ENCODE measurements at regions not wholly inside any gene's neighbourhood (a gene's known extent, or its start where the extent isn't known, plus 50 kb on each side); places are given as distances from the start of the nearest gene placed in this dataset.
"Not testable (repeated sequence)": the region's sequence is repeated elsewhere in the genome, so short reads cannot be mapped to it uniquely, and the experiment has no call there.

GRCh38 chr1:30101487-30102227, 621.7 kb downstream of the MATN1 start:
- H3K4me1 Mint-ChIP-seq: no peaks in the 10 kb centered on the region
- no peaks in the 10 kb centered on the region for H3K9me3 Mint-ChIP-seq
- H3K4me3 Mint-ChIP-seq: no peak overlapping the region

GRCh38 chr1:30101016-30101415, 622.4 kb downstream of the MATN1 start:
- no peaks in the 10 kb centered on the region for H3K4me1 Mint-ChIP-seq
- H3K4me3 Mint-ChIP-seq: no peak overlapping the region
- no peaks in the 10 kb centered on the region for H3K9me3 Mint-ChIP-seq
- H3K27me3 Mint-ChIP-seq: peaks cover 4% of the 10 kb centered on the region
- no peak overlapping the region for H3K27ac Mint-ChIP-seq
- no peaks in the 10 kb centered on the region for H3K36me3 Mint-ChIP-seq

More at GRCh38 chr1:30101487-30102227, 621.7 kb downstream of the MATN1 start:
- no peak overlapping the region for H3K27ac Mint-ChIP-seq
- H3K27me3 Mint-ChIP-seq: peaks cover 4% of the 10 kb centered on the region
- H3K36me3 Mint-ChIP-seq: no peaks in the 10 kb centered on the region

GRCh38 chr1:30100524-30100862, 622.9 kb downstream of the MATN1 start:
- Mint-ChIP-seq H3K9me3 (no peaks in the 10 kb centered on the region), H3K4me3 (no peak overlapping the region), H3K27me3 (peaks cover 4% of the 10 kb centered on the region), H3K4me1 (no peaks in the 10 kb centered on the region), H3K36me3 (no peaks in the 10 kb centered on the region), H3K27ac (no peak overlapping the region)

GRCh38 chr1:30099587-30100523, 623.5 kb downstream of the MATN1 start:
- Mint-ChIP-seq H3K27ac (no peak overlapping the region), H3K4me1 (no peaks in the 10 kb centered on the region), H3K36me3 (no peaks in the 10 kb centered on the region), H3K27me3 (peaks cover 4% of the 10 kb centered on the region), H3K4me3 (no peak overlapping the region), H3K9me3 (no peaks in the 10 kb centered on the region)

- not testable (repeated sequence) for H3K4me3 Mint-ChIP-seq, H3K4me1 Mint-ChIP-seq, H3K9me3 Mint-ChIP-seq, H3K27ac Mint-ChIP-seq, H3K27me3 Mint-ChIP-seq, H3K36me3 Mint-ChIP-seq
Observed at GRCh38 chr1:30097851-30098250, 625.5 kb downstream of the MATN1 start.

GRCh38 chr1:30095451-30096025, 627.8 kb downstream of the MATN1 start:
- Mint-ChIP-seq H3K27me3 (peaks cover 4% of the 10 kb centered on the region), H3K27ac (no peak overlapping the region), H3K9me3 (peaks cover 26% of the 10 kb centered on the region), H3K4me3 (no peak overlapping the region), H3K36me3 (peaks cover 7% of the 10 kb centered on the region), H3K4me1 (no peaks in the 10 kb centered on the region)

GRCh38 chr1:30095051-30095450, 628.3 kb downstream of the MATN1 start:
- Mint-ChIP-seq H3K27me3 (peaks cover 4% of the 10 kb centered on the region), H3K27ac (no peak overlapping the region), H3K4me1 (no peaks in the 10 kb centered on the region), H3K36me3 (peaks cover 7% of the 10 kb centered on the region), H3K9me3 (peaks cover 26% of the 10 kb centered on the region), H3K4me3 (no peak overlapping the region)

- H3K27ac Mint-ChIP-seq: no peak overlapping the region
- peaks cover 11% of the 10 kb centered on the region for H3K36me3 Mint-ChIP-seq
- no peaks in the 10 kb centered on the region for H3K4me1 Mint-ChIP-seq
- H3K4me3 Mint-ChIP-seq: no peak overlapping the region
- H3K9me3 Mint-ChIP-seq: peaks cover 26% of the 10 kb centered on the region
- peaks cover 11% of the 10 kb centered on the region for H3K27me3 Mint-ChIP-seq
Observed at GRCh38 chr1:30092051-30092858, 631.1 kb downstream of the MATN1 start.

GRCh38 chr1:30090162-30090820, 633.1 kb downstream of the MATN1 start:
- peaks cover 21% of the 10 kb centered on the region for H3K27me3 Mint-ChIP-seq
- H3K4me3 Mint-ChIP-seq: no peak overlapping the region
- no peak overlapping the region for H3K27ac Mint-ChIP-seq
- H3K36me3 Mint-ChIP-seq: peaks cover 11% of the 10 kb centered on the region
- peaks cover 26% of the 10 kb centered on the region for H3K9me3 Mint-ChIP-seq
- no peaks in the 10 kb centered on the region for H3K4me1 Mint-ChIP-seq

GRCh38 chr1:30089024-30089430, 634.4 kb downstream of the MATN1 start:
- Mint-ChIP-seq H3K9me3 (peaks cover 26% of the 10 kb centered on the region), H3K4me3 (no peak overlapping the region), H3K36me3 (peaks cover 11% of the 10 kb centered on the region), H3K4me1 (no peaks in the 10 kb centered on the region), H3K27me3 (peaks cover 22% of the 10 kb centered on the region), H3K27ac (no peak overlapping the region)

GRCh38 chr1:30088594-30088993, 634.8 kb downstream of the MATN1 start:
- Mint-ChIP-seq H3K9me3 (peaks cover 24% of the 10 kb centered on the region), H3K36me3 (peaks cover 11% of the 10 kb centered on the region), H3K4me1 (no peaks in the 10 kb centered on the region), H3K4me3 (no peak overlapping the region), H3K27me3 (peaks cover 25% of the 10 kb centered on the region), H3K27ac (no peak overlapping the region)

- peaks cover 15% of the 10 kb centered on the region for H3K9me3 Mint-ChIP-seq
- no peak overlapping the region for H3K4me3 Mint-ChIP-seq
- H3K27me3 Mint-ChIP-seq: peaks cover 30% of the 10 kb centered on the region
- H3K4me1 Mint-ChIP-seq: no peaks in the 10 kb centered on the region
- H3K27ac Mint-ChIP-seq: no peak overlapping the region
- peaks cover 4% of the 10 kb centered on the region for H3K36me3 Mint-ChIP-seq
Observed at GRCh38 chr1:30087465-30087864, 635.9 kb downstream of the MATN1 start.

GRCh38 chr1:30085811-30086770, 637.3 kb downstream of the MATN1 start:
- Mint-ChIP-seq H3K36me3 (peaks cover 4% of the 10 kb centered on the region), H3K27ac (no peak overlapping the region), H3K9me3 (peaks cover 2% of the 10 kb centered on the region), H3K4me3 (no peak overlapping the region), H3K4me1 (no peaks in the 10 kb centered on the region), H3K27me3 (peaks cover 30% of the 10 kb centered on the region)
